HepG2 (cell line): ENCODE measurements at regions not wholly inside any gene's neighbourhood (a gene's known extent, or its start where the extent isn't known, plus 50 kb on each side); places are given as distances from the start of the nearest gene placed in this dataset.

ENCODE experiments used
- CTCF ChIP-seq: sonication (generic); formaldehyde crosslinking; IDR thresholded peaks from 2 replicates; pipeline ENCODE4 v1.5.0; 2020; ENCODE audit warnings: mild to moderate bottlenecking, missing genetic modification reagents, moderate library complexity
- PRDM10 ChIP-seq: sonication (generic); formaldehyde crosslinking; IDR thresholded peaks from 2 replicates; pipeline ENCODE4 v1.4.0; 2020; ENCODE audit warnings: low read depth, missing genetic modification reagents
- SP2 ChIP-seq: sonication (generic); formaldehyde crosslinking; IDR thresholded peaks from 2 replicates; pipeline ENCODE4 v1.5.1; 2020; ENCODE audit warnings: mild to moderate bottlenecking, missing genetic modification reagents
- ZFP91 ChIP-seq: sonication (generic); formaldehyde crosslinking; IDR thresholded peaks from 2 replicates; pipeline ENCODE4 v1.9.0; 2022; ENCODE audit warnings: missing genetic modification reagents, mild to moderate bottlenecking, borderline replicate concordance
- ZNF710 ChIP-seq: sonication (generic); formaldehyde crosslinking; IDR thresholded peaks from 2 replicates; pipeline ENCODE4 v1.5.0; 2020; ENCODE audit warnings: mild to moderate bottlenecking, missing genetic modification reagents, borderline replicate concordance
- TF ChIP-seq, protein P1 (sequence below): IDR thresholded peaks from 2 replicates; pipeline ENCODE4 v1.6.1; 2012; ENCODE audit warnings: low read length, improper control_type of control experiment
- TF ChIP-seq, protein P2 (sequence below), 2 experiments: IDR thresholded peaks; 2 replicates each; pipeline ENCODE4 v1.6.1; 2011 to 2012; ENCODE audit warnings: low read length in 2 of 2, borderline replicate concordance in 1 of 2, low read depth in 1 of 2, mild to moderate bottlenecking in 1 of 2, moderate library complexity in 1 of 2

DNA sequence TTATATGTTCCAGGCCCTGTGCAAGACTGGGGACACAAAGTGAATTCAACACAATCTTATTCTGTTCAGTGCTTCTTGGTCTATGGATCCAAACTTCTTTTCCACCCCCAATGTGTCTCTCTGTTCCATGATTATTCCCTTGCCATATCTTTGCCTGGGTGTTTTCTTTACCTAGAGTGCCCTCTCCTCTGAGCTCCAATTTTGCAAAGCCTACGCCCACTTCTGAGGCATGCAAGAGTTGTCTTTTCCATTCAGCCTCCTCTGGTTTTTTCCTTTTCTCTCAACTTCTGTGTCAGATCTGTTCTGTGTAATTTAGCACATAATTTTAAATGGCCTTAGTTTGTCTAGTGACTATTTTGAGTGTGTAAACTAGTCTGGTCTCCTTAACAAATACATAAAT lies 72.8 kb upstream of the PLCL2 start:
- TF ChIP-seq ZNF710 (CRISPR knock-in tag) (no peak), CTCF (no peak), SP2 (CRISPR knock-in tag) (no peak), ZFP91 (no peak), PRDM10 (no peak)
- TF ChIP-seq, protein P1, sequence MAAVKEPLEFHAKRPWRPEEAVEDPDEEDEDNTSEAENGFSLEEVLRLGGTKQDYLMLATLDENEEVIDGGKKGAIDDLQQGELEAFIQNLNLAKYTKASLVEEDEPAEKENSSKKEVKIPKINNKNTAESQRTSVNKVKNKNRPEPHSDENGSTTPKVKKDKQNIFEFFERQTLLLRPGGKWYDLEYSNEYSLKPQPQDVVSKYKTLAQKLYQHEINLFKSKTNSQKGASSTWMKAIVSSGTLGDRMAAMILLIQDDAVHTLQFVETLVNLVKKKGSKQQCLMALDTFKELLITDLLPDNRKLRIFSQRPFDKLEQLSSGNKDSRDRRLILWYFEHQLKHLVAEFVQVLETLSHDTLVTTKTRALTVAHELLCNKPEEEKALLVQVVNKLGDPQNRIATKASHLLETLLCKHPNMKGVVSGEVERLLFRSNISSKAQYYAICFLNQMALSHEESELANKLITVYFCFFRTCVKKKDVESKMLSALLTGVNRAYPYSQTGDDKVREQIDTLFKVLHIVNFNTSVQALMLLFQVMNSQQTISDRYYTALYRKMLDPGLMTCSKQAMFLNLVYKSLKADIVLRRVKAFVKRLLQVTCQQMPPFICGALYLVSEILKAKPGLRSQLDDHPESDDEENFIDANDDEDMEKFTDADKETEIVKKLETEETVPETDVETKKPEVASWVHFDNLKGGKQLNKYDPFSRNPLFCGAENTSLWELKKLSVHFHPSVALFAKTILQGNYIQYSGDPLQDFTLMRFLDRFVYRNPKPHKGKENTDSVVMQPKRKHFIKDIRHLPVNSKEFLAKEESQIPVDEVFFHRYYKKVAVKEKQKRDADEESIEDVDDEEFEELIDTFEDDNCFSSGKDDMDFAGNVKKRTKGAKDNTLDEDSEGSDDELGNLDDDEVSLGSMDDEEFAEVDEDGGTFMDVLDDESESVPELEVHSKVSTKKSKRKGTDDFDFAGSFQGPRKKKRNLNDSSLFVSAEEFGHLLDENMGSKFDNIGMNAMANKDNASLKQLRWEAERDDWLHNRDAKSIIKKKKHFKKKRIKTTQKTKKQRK, result no peak
- TF ChIP-seq, protein P2, sequence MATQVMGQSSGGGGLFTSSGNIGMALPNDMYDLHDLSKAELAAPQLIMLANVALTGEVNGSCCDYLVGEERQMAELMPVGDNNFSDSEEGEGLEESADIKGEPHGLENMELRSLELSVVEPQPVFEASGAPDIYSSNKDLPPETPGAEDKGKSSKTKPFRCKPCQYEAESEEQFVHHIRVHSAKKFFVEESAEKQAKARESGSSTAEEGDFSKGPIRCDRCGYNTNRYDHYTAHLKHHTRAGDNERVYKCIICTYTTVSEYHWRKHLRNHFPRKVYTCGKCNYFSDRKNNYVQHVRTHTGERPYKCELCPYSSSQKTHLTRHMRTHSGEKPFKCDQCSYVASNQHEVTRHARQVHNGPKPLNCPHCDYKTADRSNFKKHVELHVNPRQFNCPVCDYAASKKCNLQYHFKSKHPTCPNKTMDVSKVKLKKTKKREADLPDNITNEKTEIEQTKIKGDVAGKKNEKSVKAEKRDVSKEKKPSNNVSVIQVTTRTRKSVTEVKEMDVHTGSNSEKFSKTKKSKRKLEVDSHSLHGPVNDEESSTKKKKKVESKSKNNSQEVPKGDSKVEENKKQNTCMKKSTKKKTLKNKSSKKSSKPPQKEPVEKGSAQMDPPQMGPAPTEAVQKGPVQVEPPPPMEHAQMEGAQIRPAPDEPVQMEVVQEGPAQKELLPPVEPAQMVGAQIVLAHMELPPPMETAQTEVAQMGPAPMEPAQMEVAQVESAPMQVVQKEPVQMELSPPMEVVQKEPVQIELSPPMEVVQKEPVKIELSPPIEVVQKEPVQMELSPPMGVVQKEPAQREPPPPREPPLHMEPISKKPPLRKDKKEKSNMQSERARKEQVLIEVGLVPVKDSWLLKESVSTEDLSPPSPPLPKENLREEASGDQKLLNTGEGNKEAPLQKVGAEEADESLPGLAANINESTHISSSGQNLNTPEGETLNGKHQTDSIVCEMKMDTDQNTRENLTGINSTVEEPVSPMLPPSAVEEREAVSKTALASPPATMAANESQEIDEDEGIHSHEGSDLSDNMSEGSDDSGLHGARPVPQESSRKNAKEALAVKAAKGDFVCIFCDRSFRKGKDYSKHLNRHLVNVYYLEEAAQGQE (IDR thresholded peaks at IDR 0.05; ENCODE audit: borderline replicate concordance in 1 of 2, low read depth in 1 of 2, low read length in 2 of 2), result no peak
